HG02642 (cell line): ENCODE measurements at regions not wholly inside any gene's neighbourhood (a gene's known extent, or its start where the extent isn't known, plus 50 kb on each side); places are given as distances from the start of the nearest gene placed in this dataset.

Experiments used
- ATAC-seq: cut with Tn5 transposase; IDR thresholded peaks from one replicate; pipeline ENCODE4 v1.9.1; 2021; ENCODE audit warnings: mild to moderate bottlenecking; ENCODE audit not compliant: unreplicated experiment, poor library complexity

- no peak for ATAC-seq
Observed at GRCh38 chr5:68467794-68468193, 252.2 kb downstream of the PIK3R1 start.

GRCh38 chr5:68468322-68468721 is 252.8 kb downstream of the PIK3R1 start:
- ATAC-seq, result no peak

- ATAC-seq, result no peak
Observed at GRCh38 chr5:68475476-68475983, 260.0 kb downstream of the PIK3R1 start.

- no peak for ATAC-seq
Observed at GRCh38 chr5:68476854-68477253, 261.3 kb downstream of the PIK3R1 start.

- ATAC-seq, result no peak
Observed at GRCh38 chr5:68478301-68479095, 262.9 kb downstream of the PIK3R1 start.

- ATAC-seq, result no peak
Observed at GRCh38 chr5:68479524-68479923, 264.0 kb downstream of the PIK3R1 start.

GRCh38 chr5:68480335-68480940 is 264.9 kb downstream of the PIK3R1 start:
- ATAC-seq, result no peak

GRCh38 chr5:68482199-68482598 is 266.6 kb downstream of the PIK3R1 start:
- no peak for ATAC-seq

GRCh38 chr5:68484307-68485068 is 268.9 kb downstream of the PIK3R1 start:
- ATAC-seq, result no peak

- ATAC-seq, result no peak
Observed at GRCh38 chr5:68489556-68489955, 274.0 kb downstream of the PIK3R1 start.

- ATAC-seq, result no peak
Observed at GRCh38 chr5:68490406-68490805, 274.9 kb downstream of the PIK3R1 start.

- ATAC-seq, result no peak
Observed at GRCh38 chr5:68494771-68495170, 279.2 kb downstream of the PIK3R1 start.

- ATAC-seq, result no peak
Observed at GRCh38 chr5:68499987-68500386, 284.4 kb downstream of the PIK3R1 start.

GRCh38 chr5:68500813-68501212 is 285.3 kb downstream of the PIK3R1 start:
- no peak for ATAC-seq

- ATAC-seq, result no peak
Observed at GRCh38 chr5:68502531-68502930, 287.0 kb downstream of the PIK3R1 start.

- no peak for ATAC-seq
Observed at GRCh38 chr5:68504306-68504705, 288.8 kb downstream of the PIK3R1 start.

GRCh38 chr5:68505917-68506860 is 290.6 kb downstream of the PIK3R1 start:
- no peak for ATAC-seq

GRCh38 chr5:68515514-68515913 is 300.0 kb downstream of the PIK3R1 start:
- no peak for ATAC-seq

- no peak for ATAC-seq
Observed at GRCh38 chr5:68518286-68518685, 302.7 kb downstream of the PIK3R1 start.

GRCh38 chr5:68519143-68519542 is 303.6 kb downstream of the PIK3R1 start:
- ATAC-seq, result no peak
